ENCODE measurements at regions not wholly inside any gene's neighbourhood (a gene's known extent, or its start where the extent isn't known, plus 50 kb on each side); places are given as distances from the start of the nearest gene placed in this dataset.

DNA sequence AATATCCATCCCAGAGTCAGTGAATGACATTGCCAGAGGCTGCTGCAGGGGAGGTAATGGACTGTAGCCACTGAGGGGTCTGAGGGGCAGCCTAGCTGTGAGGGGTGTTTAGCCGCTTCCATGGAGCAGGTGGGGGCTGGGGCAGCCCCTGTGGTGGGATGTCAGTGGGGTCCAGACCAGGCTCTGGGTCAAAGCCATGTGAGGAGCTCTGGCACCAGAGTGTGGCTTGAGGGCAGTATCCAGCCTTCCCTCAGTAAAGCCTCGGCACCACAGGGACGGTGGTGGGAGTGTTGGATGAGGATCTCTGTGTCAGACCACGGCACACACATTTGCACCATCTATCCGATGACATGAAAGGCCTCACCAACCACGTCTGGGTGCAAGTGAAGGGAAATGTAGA, 85.0 kb downstream of the INHBB start:
- Mint-ChIP-seq H3K4me3 (no peak overlapping the region), H3K27me3 (ENCODE audit: insufficient read depth, low read depth) (peaks cover 12% of the 10 kb centered on the region), H3K4me1 (peaks cover 17% of the 10 kb centered on the region), H3K27ac (no peak overlapping the region), H3K9me3 (no peaks in the 10 kb centered on the region), H3K36me3 (no peaks in the 10 kb centered on the region)
- Histone ChIP-seq H3K27ac (no peak overlapping the region), H3K79me2 (ENCODE audit: low read depth) (no peaks in the 10 kb centered on the region), H3K9me3 (ENCODE audit: low read depth) (no peaks in the 10 kb centered on the region), H4K20me1 (ENCODE audit: low read depth) (peaks cover 8% of the 10 kb centered on the region), H3K27me3 (peaks cover 81% of the 10 kb centered on the region), H3K36me3 (no peaks in the 10 kb centered on the region), H3K4me3 (no peak overlapping the region), H3F3A (ENCODE audit: low read depth) (no peaks in the 10 kb centered on the region), H2AFZ (replicated peaks) (no peak overlapping the region), H3K4me2 (no peak overlapping the region), H3K9ac (no peak overlapping the region), H3K4me1 (peaks cover 19% of the 10 kb centered on the region)
- no peak for DNase-seq (ENCODE audit: low spot score)
- TF ChIP-seq, protein P1, sequence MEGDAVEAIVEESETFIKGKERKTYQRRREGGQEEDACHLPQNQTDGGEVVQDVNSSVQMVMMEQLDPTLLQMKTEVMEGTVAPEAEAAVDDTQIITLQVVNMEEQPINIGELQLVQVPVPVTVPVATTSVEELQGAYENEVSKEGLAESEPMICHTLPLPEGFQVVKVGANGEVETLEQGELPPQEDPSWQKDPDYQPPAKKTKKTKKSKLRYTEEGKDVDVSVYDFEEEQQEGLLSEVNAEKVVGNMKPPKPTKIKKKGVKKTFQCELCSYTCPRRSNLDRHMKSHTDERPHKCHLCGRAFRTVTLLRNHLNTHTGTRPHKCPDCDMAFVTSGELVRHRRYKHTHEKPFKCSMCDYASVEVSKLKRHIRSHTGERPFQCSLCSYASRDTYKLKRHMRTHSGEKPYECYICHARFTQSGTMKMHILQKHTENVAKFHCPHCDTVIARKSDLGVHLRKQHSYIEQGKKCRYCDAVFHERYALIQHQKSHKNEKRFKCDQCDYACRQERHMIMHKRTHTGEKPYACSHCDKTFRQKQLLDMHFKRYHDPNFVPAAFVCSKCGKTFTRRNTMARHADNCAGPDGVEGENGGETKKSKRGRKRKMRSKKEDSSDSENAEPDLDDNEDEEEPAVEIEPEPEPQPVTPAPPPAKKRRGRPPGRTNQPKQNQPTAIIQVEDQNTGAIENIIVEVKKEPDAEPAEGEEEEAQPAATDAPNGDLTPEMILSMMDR (IDR thresholded peaks at IDR 0.05): no peak
- TF ChIP-seq EZH2phosphoT487 (IDR thresholded peaks at IDR 0.05): no peak
- TF ChIP-seq EZH2 (IDR thresholded peaks at IDR 0.05): no peak

DNA sequence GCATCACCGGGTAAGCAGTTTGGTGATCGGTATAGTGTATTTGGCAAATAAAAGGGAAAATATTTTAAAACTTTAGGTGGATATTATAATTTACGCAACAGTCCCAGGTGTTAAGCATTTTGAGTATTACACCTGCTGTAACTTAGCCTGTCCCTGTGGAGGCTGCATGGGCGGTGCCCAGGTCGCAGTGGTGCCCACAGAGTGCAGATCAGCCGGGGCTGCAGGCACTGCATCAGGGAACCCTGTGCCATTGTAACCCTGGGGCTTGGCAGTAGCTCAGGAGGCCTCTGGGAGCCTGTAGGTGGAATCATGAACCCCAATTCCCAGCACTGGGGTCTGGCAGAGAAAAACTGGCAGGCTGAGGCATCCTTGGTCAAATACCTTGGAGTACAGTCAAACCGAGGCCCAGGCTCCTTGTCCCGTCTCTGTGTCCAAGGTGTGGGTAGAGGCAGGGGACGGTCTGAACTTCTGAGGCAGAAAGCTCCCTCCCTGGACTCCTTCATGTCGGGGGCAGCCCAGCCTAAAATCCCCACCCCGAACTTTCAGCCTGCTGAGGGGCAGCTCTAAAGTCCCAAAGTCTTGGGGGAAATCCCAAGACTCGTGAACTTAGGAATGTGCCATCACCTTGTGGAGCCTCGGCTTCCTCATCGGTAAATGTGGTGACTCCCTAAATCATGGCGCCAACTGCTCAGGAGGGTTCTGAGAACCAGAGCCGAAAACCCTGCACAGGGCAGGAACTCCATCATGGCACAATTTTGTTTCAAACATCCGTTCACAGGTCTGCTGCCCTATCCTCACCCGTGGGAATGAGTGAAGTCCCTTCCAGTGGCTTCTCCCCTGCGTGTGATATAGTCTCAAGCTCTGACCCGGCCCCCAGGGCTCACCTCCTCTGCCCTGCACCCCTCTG, 85.7 kb downstream of the INHBB start:
- peaks cover 8% of the 10 kb centered on the region for H4K20me1 ChIP-seq (ENCODE audit: low read depth)
- no peaks in the 10 kb centered on the region for H3K36me3 Mint-ChIP-seq
- H3K4me2 ChIP-seq: no peak overlapping the region
- no peak overlapping the region for H3K27ac ChIP-seq
- no peaks in the 10 kb centered on the region for H3F3A ChIP-seq (ENCODE audit: low read depth)
- H3K4me3 Mint-ChIP-seq: no peak overlapping the region
- H3K36me3 ChIP-seq: no peaks in the 10 kb centered on the region
- H3K9me3 ChIP-seq (ENCODE audit: low read depth): no peaks in the 10 kb centered on the region
- H3K4me3 ChIP-seq: no peak overlapping the region
- TF ChIP-seq EZH2 (IDR thresholded peaks at IDR 0.05) (no peak), EZH2phosphoT487 (IDR thresholded peaks at IDR 0.05) (no peak)
- TF ChIP-seq, protein P1 (IDR thresholded peaks at IDR 0.05): no peak
- H3K27me3 ChIP-seq: peaks cover 79% of the 10 kb centered on the region
- no peak for DNase-seq (ENCODE audit: low spot score)
- H3K4me1 Mint-ChIP-seq: peaks cover 17% of the 10 kb centered on the region
- no peaks in the 10 kb centered on the region for H3K79me2 ChIP-seq (ENCODE audit: low read depth)
- no peak overlapping the region for H3K27ac Mint-ChIP-seq
- H2AFZ ChIP-seq (replicated peaks): no peak overlapping the region
- H3K4me1 ChIP-seq: peaks cover 19% of the 10 kb centered on the region
- H3K9me3 Mint-ChIP-seq: no peaks in the 10 kb centered on the region
- H3K9ac ChIP-seq: no peak overlapping the region
- H3K27me3 Mint-ChIP-seq (ENCODE audit: insufficient read depth, low read depth): peaks cover 13% of the 10 kb centered on the region

DNA sequence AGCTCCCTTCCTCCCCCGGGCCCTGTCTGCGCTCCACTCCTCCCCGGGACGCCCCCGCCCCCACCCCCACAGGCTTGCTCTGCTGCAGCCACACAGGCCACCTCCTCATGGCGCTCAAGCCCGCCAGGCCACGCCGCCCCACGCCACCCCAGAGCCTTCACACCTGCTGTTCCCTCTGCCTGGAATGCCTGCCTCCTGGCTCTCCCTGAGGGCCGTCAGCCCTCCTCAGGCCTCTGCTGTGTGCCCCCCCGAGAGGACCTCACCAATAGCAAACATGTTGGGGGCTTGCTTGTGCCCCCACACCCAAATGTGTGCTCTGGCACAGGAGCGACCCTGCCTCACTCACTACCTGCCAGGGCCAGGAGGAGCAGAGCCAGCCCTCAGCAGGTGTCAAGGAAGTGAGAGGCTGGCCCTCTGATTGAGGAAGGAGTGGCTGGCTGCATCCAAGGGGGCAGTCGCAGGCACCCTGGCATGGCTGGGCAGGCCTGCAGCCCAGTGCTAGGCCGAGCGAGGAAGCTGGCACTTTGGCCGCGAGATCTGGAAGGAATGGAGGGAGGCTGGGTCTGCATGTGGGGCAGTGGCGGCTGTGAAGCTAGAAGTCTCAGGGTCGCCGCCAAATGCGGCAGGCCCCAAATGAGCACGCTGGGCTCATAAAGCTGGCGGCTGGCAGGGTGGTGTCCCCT, 86.5 kb downstream of the INHBB start:
- Mint-ChIP-seq H3K36me3 (no peaks in the 10 kb centered on the region), H3K4me1 (peaks cover 17% of the 10 kb centered on the region), H3K9me3 (no peaks in the 10 kb centered on the region), H3K27ac (no peak overlapping the region), H3K27me3 (ENCODE audit: insufficient read depth, low read depth) (peaks cover 19% of the 10 kb centered on the region), H3K4me3 (no peak overlapping the region)
- Histone ChIP-seq H3K9ac (no peak overlapping the region), H3K9me3 (ENCODE audit: low read depth) (no peaks in the 10 kb centered on the region), H3K4me3 (no peak overlapping the region), H3K27ac (no peak overlapping the region), H3K36me3 (no peaks in the 10 kb centered on the region), H4K20me1 (ENCODE audit: low read depth) (peaks cover 11% of the 10 kb centered on the region), H3K4me1 (peaks cover 19% of the 10 kb centered on the region), H2AFZ (replicated peaks) (no peak overlapping the region), H3K27me3 (peaks cover 82% of the 10 kb centered on the region), H3F3A (ENCODE audit: low read depth) (no peaks in the 10 kb centered on the region), H3K4me2 (no peak overlapping the region), H3K79me2 (ENCODE audit: low read depth) (no peaks in the 10 kb centered on the region)
- no peak for DNase-seq (ENCODE audit: low spot score)
- TF ChIP-seq, protein P1 (IDR thresholded peaks at IDR 0.05): no peak
- TF ChIP-seq EZH2 (IDR thresholded peaks at IDR 0.05) (no peak), EZH2phosphoT487 (IDR thresholded peaks at IDR 0.05) (no peak)
